Motor neuron (in vitro differentiated cells): ENCODE measurements at regions not wholly inside any gene's neighbourhood (a gene's known extent, or its start where the extent isn't known, plus 50 kb on each side); places are given as distances from the start of the nearest gene placed in this dataset.

Experiments
- ATAC-seq, 8 experiments: fragments of 200-7000 bp; cut with Tn5 transposase; replicated peaks in 6 of 8; 2 replicates each; pipeline ENCODE4 v1.8.0; 2021; ENCODE audit warnings: mild to moderate bottlenecking in 8 of 8, moderate library complexity in 8 of 8
- H3K27ac ChIP-seq, 2 donors: fragments of 250-450 bp; sonication (Bioruptor Pico); 2 replicates each; pipeline ENCODE4 v1.9.0; 2021; ENCODE audit warnings: antibody characterized with exemption in 2 of 2, mild to moderate bottlenecking in 2 of 2, moderate library complexity in 1 of 2
- H3K4me1 ChIP-seq, 2 donors: fragments of 250-450 bp; sonication (Bioruptor Pico); replicated peaks in 1 of 2; 2 replicates each; pipeline ENCODE4 v1.6.1; 2021; ENCODE audit warnings: antibody characterized with exemption in 2 of 2, mild to moderate bottlenecking in 2 of 2, moderate library complexity in 1 of 2
- H3K4me3 ChIP-seq, 5 donors: fragments of 250-450 bp; sonication (Bioruptor Pico); 2 replicates each; pipeline ENCODE4 v1.9.0; 2021; ENCODE audit warnings: antibody characterized with exemption in 5 of 5, mild to moderate bottlenecking in 5 of 5, moderate library complexity in 4 of 5
- WGBS, 10 experiments: fragments of 450-650 bp; shearing (Covaris generic); methylation state at CpG; one replicate each; pipeline ENCODE4 v1.0.0; 2022; 5-methylcytosine and 5-hydroxymethylcytosine counted together
- in situ Hi-C, 9 experiments: fragments of 400-800 bp; cut with MboI; loops; one replicate each; pipeline ENCODE4 v1.15.0; 2021; ENCODE audit warnings: low sequenced_read_pairs in 9 of 9, low pct_unique_long_range_greater_than_20kb in 2 of 9; ENCODE audit not compliant: unreplicated experiment in 9 of 9

DNA sequence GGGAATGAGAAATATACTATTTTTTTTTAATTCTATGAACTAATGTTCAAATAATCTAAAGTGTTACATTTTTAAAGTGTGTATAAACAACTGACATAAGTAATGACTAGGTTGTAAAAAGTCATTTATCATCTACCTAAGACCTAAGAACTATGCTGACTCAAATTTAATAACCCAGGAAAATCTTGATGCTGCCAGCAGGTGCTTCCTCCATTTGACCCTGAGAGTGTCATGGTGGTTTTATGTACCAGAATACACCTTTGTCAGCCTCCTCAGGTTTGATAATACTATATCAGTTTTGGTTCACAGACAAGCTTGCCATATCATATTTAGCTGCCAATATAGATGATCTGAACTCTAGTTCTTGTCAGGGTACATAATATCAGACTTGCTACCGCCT lies 1151.2 kb downstream of the PCDH17 start:
- Histone ChIP-seq H3K27ac (no peak overlapping the region), H3K4me1 (no peaks in the 10 kb centered on the region), H3K4me3 (no peak overlapping the region)
- 70 to 100% (median 100%) methylated on average over 1 of the region's 1 CpG; no CpG with 5 or more reads in 3 of the 10 experiments for WGBS, 10 experiments
- in situ Hi-C loops, result no loop called here
- no peak for ATAC-seq

DNA sequence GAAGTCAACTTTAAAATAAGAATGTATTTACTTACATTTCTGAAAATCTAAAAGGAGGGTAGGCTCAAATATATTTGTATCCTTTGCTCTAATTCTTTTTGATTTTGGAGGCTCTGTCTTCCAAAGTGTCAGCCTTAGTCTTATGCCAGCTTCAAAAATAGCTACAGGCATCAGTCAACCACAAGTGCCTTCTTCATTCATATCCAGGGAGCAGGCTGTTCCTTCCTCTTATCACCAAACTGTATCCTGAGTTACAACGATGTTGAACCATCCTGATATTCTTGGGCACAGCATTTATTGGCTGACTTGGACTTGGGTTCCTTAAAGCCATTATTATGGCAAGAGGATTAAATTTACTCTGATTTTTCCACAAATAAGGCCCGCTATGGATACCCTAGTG lies 1161.3 kb downstream of the PCDH17 start:
- ATAC-seq, result no peak
- Histone ChIP-seq H3K4me3 (no peak overlapping the region), H3K27ac (no peak overlapping the region), H3K4me1 (no peaks in the 10 kb centered on the region)
- WGBS, 10 experiments, result 14 to 100% (median 85%) methylated on average over 1 to 2 of the region's 2 CpGs; no CpG with 5 or more reads in 3 of the 10 experiments
- in situ Hi-C loops, result no loop called here

DNA sequence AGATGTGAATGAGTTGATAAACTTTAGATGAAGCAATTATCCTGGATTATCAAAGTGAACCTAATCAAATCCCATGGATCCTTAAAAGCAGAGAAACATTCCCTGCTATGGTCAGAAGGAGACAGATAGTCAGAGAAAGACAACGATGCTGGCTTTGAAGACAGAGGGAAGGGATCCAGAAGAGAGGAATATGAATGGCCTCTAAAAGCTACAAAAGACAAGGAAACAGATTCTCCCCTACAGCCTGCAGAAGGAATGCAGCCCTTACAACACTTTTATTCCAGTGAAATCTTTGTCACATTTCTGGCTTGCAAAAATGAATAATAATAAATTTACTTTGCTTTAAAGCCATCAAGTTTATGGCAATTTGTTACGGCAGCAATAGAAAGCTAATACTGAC lies 1164.2 kb downstream of the PCDH17 start:
- no peak overlapping the region for H3K4me3 ChIP-seq
- no peak overlapping the region for H3K27ac ChIP-seq
- 0 to 88% (median 50%) methylated on average over 1 to 2 of the region's 2 CpGs; no CpG with 5 or more reads in 1 of the 10 experiments for WGBS, 10 experiments
- ATAC-seq, result no peak
- in situ Hi-C loops, result no loop called here
- H3K4me1 ChIP-seq, result no peaks in the 10 kb centered on the region

DNA sequence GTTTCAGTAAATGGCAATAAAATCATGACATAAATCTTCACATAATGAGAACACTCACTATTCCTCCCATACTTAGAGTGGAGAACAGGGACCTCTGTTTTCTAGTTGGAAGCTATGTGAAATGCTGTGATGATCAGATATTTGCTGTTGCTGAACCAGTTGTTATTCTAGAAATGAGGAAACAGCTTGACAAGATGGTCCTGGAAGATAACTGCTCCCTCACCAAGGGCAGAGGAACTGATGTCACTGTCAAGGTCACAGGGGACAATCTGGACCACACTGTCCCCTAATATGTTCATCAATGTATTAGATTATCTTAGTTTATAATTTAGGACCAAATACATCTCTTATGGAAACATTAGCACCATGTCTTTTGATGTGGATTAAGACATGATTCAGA lies 1173.3 kb downstream of the PCDH17 start:
- Histone ChIP-seq H3K4me1 (peaks cover 0 to 2% of the 10 kb centered on the region in 2 donors), H3K4me3 (no peak overlapping the region), H3K27ac (no peak overlapping the region)
- in situ Hi-C loops, result no loop called here
- no peak for ATAC-seq

DNA sequence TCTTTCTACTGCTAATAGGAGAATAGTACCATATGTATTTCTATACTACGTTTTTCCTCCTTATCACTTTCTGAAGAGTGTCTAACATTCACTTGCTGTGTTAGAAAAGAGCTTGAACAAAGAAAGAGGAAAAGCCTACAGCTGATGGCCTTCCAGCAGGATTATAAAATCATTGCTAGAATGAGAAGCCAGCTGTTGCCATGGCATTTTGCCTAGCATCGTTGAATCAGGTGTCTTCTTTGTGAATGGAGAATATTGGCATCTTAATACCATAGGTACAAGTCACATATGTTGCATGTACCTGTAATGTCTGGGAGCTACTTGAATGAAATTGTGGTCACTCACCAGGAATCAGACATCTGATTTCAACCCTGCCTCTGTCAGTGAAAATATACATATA lies 1174.9 kb downstream of the PCDH17 start:
- in situ Hi-C loops, result no loop called here
- Histone ChIP-seq H3K4me3 (no peak overlapping the region), H3K4me1 (peaks cover 0 to 2% of the 10 kb centered on the region in 2 donors), H3K27ac (no peak overlapping the region)
- whole genome bisulfite sequencing, 10 experiments, result 0 to 83% (median 67%) methylated on average over 1 to 2 of the region's 2 CpGs; no CpG with 5 or more reads in 1 of the 10 experiments
- ATAC-seq, result no peak

DNA sequence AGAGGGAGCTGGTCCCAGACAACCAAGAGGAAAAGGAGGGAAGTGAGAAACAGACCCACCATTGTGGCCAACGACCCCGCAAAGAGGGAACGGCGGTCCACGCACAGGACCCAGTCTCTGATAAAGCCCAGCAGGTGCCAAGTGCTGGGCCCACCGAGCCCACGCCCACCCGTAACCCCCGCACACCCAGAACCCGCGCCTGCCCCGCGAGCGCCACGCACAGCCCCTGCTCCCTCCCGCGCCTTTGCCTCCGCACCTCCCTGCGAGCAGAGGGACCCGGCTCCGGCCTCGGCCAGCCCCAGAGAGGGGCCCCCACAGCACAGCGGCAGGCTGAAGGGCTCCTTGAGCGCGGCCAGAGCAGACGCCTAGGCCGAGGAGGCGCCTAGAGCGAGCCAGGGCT lies 1192.2 kb downstream of the PCDH17 start:
- ATAC-seq, result no peak
- in situ Hi-C loops, result no loop called here
- no peak overlapping the region for H3K4me3 ChIP-seq
- no peak overlapping the region for H3K27ac ChIP-seq
- H3K4me1 ChIP-seq, result no peaks in the 10 kb centered on the region
- 80 to 100% (median 100%) methylated on average over 1 to 7 of the region's 29 CpGs; no CpG with 5 or more reads in 6 of the 10 experiments for WGBS, 10 experiments

DNA sequence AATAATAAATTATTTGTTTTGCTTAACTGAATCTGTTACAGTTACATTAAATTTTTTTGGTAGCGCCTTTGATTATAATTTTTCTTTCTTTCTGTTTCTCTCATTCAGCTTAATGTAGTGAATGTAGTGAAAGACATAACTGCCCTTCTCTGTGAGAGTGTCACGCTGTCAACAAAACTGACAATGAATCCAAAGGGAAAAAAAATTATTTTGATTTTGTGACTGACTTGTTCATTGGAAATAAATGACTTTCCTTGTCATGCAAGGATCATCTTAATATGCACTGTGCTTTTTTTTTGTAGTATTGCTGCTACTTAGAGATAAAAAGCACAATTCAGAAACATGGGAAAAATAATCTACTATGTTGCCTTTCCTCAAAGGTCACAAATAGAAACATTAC lies 1196.4 kb downstream of the PCDH17 start:
- Histone ChIP-seq H3K4me3 (no peak overlapping the region), H3K27ac (no peak overlapping the region), H3K4me1 (no peaks in the 10 kb centered on the region)
- 0 to 100% (median 78%) methylated on average over 1 to 2 of the region's 2 CpGs; no CpG with 5 or more reads in 1 of the 10 experiments for WGBS, 10 experiments
- in situ Hi-C loops, result no loop called here
- no peak for ATAC-seq

DNA sequence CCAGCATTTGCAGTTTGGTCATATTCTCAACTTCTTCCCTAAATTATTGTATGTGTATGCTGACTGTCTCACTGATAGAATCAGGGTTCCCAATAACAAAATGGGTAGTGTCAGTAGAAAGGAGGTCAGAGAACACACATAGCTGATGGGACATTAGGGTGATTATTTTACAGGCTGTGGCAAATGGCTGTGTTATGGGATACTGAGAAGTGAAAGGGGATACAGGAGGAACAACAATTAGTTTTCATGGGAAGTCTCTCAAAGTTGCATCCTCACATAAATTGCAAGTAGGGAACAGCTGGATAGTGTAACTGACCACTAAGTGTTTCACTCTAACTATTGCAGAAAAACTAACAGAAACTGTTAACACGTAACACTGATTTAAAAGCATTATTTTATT lies 1199.3 kb downstream of the PCDH17 start:
- in situ Hi-C loops, result no loop called here
- no peaks in the 10 kb centered on the region for H3K4me1 ChIP-seq
- no peak for ATAC-seq
- no peak overlapping the region for H3K27ac ChIP-seq
- H3K4me3 ChIP-seq, result no peak overlapping the region
- WGBS, 10 experiments, result 13 to 100% (median 64%) methylated on average over 1 of the region's 1 CpG; no CpG with 5 or more reads in 2 of the 10 experiments

DNA sequence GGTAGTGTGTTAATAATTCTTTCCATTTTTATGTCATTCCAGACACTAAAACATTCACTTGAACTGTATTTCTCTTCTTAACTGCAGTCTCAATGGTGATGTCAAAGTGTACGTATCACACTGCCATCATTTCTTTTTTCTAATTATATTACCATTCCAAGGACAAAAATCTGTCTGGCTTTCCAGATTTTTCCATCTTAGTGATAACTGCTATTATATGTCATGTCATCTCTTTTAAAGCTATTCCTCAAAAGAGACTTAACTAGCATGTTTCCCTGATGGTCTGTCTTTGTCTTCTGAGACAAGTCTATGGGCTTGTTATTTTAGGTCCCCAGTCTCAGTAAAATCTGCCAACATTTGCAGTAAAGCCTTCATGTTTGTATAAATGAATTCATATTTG lies 1207.1 kb downstream of the PCDH17 start:
- Histone ChIP-seq H3K4me3 (no peak overlapping the region), H3K4me1 (no peaks in the 10 kb centered on the region), H3K27ac (no peak overlapping the region)
- in situ Hi-C loops, result no loop called here
- WGBS, 10 experiments, result 0 to 100% (median 77%) methylated on average over 1 of the region's 1 CpG; no CpG with 5 or more reads in 2 of the 10 experiments
- no peak for ATAC-seq

DNA sequence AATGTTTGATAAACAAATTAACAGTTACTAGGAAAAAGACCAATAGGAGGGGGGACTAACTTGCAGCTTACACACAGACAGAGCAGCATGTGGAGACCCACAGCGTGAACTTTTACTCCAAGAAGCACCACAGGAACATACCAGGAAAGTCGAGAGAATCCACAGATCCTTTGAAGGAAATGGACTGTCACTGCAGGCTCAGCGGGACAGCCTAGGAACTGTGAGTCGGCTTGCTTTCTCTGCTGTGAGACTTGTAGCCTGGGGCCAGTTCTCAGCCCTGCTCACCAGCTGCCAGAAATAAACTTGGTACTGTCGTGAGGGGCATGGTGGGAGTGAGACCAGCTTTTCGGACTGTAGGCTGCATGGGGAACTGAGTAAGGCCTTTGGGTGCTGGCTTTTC lies 1211.5 kb downstream of the PCDH17 start:
- Histone ChIP-seq H3K4me3 (no peak overlapping the region), H3K27ac (no peak overlapping the region), H3K4me1 (no peaks in the 10 kb centered on the region)
- in situ Hi-C loops, result no loop called here
- 16 to 100% (median 82%) methylated on average over 1 to 5 of the region's 6 CpGs; no CpG with 5 or more reads in 3 of the 10 experiments for WGBS, 10 experiments
- ATAC-seq, result no peak

DNA sequence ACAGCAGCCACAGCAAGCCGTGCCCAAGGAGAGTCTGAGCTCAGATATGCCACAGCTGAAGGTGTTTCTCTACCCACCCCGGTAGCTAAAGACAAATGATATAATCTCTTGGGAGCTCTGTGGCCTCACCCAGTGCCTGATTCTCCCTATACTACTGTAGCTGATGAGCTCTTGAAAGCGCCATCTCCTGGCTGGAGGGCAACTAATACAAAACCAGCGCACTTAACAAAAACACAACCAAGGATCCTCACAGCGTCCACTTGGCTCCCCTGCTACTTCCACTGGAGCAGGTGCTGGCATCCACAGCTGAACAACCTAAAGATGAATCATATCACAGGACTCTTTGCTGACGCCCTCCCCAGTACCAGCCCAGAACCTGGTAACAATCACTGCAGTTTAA lies 1212.0 kb downstream of the PCDH17 start:
- no peak overlapping the region for H3K27ac ChIP-seq
- no peak overlapping the region for H3K4me3 ChIP-seq
- 19 to 83% (median 71%) methylated on average over 1 to 4 of the region's 6 CpGs; no CpG with 5 or more reads in 5 of the 10 experiments for WGBS, 10 experiments
- in situ Hi-C loops, result no loop called here
- H3K4me1 ChIP-seq, result no peaks in the 10 kb centered on the region
- ATAC-seq, result no peak

DNA sequence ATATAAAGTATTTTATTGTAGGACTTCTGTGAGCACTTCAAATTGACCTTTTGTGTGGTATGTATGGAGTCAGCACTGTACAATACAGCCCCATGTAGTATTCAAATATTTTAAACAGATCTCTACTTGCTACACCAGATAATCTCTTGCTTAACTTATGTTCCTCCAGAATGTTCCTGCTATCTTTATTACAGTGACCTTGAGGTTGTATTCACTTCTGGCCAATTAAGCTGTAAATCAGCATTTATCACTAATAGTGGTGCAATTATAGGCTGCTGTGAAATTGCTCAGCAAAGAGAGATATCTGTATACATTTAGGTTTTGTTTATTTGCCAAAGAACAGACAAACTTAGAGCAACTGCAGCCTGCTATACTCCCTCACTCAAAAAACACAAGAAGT lies 1218.6 kb downstream of the PCDH17 start:
- ATAC-seq, result no peak
- peaks cover 0 to 11% of the 10 kb centered on the region in 2 donors for H3K4me1 ChIP-seq
- H3K27ac ChIP-seq, result no peak overlapping the region
- H3K4me3 ChIP-seq, result no peak overlapping the region
- in situ Hi-C loops, result no loop called here

DNA sequence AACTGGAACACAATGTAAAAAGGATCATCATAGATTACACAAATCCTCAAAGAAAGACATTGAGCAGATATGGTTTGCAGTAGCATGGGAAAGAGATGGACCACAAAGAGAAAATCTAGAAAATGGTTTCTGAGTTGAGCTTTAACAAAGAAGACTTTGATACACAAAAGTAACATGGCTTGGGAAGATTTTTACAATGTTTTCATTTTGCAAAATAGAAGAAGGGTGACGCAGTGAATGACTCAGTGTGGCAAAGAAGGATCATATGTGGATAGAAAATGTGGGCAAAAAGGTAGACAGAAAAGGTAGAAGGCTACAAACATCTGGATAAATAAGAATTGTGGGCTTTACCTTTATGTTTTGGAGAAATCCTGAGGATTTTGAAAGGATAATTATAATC lies 1220.5 kb downstream of the PCDH17 start:
- no peak for ATAC-seq
- WGBS, 10 experiments, result 0% methylated on average over 1 of the region's 1 CpG; no CpG with 5 or more reads in 3 of the 10 experiments
- in situ Hi-C loops, result no loop called here
- Histone ChIP-seq H3K4me1 (peaks cover 0 to 11% of the 10 kb centered on the region in 2 donors), H3K4me3 (no peak overlapping the region), H3K27ac (no peak overlapping the region)

DNA sequence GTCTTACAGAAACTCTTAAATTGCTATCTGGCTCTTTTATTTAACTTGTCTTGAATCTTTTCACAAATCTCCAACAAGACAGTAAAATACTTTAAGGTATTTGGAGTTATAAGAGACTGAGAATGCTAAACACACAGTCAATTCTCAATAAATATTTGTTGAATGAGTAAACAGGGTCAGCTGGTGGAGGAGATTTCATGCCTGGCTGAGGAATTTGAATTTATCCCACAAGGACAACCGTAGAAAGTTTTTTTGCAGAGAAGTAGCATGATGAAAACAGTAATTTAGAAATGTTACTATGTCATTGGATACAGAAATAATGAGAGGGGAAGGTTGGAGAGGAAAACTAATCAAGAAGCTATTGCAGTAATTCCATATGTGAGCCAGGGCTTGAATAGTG lies 1223.7 kb downstream of the PCDH17 start:
- no peak overlapping the region for H3K27ac ChIP-seq
- H3K4me1 ChIP-seq, result peaks cover 0 to under 1% of the 10 kb centered on the region in 2 donors
- 0 to 100% (median 6%) methylated on average over 1 of the region's 1 CpG; no CpG with 5 or more reads in 2 of the 10 experiments for whole genome bisulfite sequencing, 10 experiments

More for the DNA sequence above, 1223.7 kb downstream of the PCDH17 start:
- no peak for ATAC-seq
- in situ Hi-C loops, result no loop called here
- no peak overlapping the region for H3K4me3 ChIP-seq
